SKM-1 treated with dmso at 0.1 percent for 144 hours (cell line): ENCODE measurements at regions not wholly inside any gene's neighbourhood (a gene's known extent, or its start where the extent isn't known, plus 50 kb on each side); places are given as distances from the start of the nearest gene placed in this dataset.

Source experiments
- DNase-seq: peaks from one replicate; lab custom pipeline; 2025; ENCODE audit not compliant: unreplicated experiment; lab: John Stamatoyannopoulos, UW

DNA sequence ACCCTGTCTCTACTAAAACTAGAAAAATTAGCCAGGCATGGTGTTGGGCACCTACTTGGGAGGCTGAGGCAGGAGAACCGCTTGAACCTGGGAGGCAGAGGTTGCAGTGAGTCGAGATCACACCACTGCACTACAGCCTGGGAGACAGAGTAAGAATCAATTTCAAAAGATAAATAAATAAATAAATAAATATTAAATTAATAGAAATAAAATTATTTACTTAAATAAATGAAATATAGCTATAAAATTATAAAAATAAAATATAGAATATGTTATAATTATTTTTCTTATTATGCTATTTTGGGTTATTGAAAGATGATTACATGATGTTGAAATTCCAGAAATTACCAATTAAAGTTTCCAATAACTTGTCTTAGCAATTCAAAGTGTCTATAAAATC, 1029.8 kb upstream of the AGA start:
- no peak for DNase-seq

DNA sequence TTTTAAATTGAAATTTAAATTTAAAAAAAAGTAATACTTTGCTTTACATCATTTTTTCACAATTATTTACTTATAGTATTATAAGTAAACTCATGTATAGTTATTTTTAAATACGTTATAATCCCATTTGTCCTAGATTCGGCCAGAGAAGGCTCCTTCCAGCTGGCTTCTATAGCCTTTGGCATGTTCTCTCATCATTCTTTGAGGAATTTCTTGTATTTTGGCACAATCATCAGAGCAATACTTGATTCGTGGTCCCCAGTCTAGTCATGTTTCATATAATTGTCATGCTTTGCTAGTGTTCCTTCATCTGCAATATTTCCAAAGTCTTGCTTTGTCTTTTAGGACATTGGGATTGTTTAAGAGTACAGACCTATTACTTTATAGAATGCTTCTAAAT, 1037.9 kb upstream of the AGA start:
- DNase-seq = no peak

DNA sequence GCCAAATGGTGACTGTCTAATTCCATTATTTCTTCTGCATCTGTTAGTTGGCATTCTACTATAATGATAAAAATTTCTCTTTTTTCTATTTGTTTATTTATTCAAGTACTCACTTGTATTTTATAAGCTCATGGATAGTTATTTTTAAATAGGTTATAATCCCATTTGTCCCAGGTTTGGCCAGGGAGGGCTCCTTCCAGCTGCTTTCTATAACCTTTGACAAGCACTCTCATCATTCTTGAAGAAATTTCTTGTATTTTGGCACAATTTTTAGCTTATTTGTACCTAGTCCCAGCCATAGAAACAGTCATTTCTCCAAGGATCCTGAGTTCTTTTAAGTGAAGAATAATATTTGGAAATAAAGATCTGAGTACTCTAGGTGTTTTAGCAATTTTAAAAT, 1038.6 kb upstream of the AGA start:
- DNase-seq = no peak

DNA sequence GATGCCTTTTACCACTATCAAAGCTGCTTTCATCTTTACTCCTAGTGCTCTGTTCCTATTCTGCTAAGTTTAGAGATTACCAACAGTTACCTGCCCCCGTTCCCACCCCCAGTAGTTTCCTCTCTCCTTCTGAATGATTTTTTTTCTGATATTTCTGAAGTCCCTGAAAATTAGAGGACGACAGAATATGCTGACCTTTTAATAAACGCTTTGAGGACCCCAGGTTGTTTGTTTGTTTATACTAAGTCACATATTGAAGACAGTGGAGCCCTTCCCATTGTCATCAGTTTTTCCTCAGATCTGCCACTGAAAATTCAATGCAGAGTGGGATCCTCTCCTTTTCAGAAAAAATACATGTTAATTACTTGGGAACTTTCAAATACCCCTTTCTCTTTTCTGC, 1039.3 kb upstream of the AGA start:
- DNase-seq = no peak

DNA sequence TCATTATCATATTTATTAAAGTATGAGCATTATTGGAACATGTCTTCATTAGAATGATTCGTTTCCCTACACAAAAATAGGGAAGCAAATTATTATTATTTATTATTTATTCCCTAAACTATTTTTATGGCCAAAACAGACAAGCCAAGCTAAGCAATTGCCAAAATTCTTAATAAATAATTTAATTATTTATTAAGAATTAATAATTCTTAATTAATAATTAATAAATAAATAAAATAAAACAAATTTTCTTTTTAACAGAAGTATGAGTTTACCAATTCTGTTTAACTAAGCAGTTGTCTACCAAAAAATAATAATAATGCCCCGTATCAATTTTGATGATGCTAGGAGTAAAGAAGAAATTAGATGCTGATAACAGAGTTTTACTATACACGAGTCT, 1080.8 kb upstream of the AGA start:
- no peak for DNase-seq

DNA sequence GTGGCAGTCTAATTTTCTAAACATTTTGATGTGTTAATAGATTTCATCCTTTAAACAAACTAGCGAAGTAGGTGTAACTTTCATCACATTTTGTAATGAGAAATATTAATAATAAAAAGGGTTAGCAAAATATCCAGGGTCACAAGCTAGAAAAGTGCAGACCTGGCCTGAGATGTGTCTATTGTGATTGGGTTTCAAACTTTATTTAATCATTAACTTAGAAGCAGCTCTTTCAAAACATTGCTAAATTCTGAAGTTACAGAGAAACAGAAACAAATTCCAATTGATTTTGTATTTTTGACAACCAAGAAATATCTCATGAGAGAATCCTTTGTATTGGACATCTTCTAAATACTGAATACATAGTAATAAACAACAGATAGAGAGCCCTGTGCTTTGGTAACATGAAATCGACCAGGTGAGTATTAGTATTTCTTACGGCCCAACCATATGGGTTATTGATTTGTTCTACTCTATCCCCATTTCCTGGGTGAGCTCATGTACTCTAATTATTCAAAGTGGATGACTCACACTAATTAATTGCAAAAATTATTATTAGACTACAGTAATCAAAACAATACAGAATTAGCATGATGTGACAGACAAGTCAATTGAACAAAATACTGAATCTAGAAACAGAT, 1093.8 kb upstream of the AGA start:
- no peak for DNase-seq

DNA sequence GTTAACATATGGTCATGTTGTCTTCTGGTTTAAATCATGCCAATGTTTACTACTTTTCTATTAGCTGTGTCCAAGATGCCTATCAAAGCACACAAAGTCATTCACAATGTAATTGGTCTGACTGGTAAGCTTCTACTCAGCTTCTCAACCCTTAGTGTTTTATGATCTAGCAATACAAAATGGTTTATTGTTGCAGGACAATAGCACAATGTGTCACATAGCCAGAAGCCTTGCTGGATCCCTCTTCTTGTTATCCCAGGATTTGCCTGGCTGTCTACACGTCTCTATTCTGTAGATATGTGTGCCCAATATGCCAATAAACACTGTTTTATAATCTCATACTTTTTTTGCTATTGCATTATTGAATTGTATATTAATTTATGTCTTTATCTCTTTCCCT, 1111.0 kb upstream of the AGA start:
- no peak for DNase-seq

DNA sequence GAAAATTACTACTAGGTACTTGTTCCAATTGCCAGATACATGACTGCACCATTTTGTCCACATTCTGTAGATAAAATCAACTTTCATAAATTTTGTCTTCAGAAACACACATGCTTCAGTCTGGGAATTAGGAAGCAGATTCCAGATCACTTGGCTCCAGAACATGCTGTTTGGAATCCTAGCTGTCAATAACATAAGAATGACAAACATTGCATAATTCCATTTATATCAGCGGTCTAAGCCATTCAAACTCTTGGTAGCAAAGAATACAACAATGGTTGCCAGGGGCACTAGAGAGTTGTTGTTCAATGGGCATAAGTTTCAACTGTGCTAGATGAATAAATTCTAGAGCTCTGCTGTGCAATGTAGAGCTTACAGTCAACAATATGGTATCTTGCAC, 1112.1 kb upstream of the AGA start:
- no peak for DNase-seq

DNA sequence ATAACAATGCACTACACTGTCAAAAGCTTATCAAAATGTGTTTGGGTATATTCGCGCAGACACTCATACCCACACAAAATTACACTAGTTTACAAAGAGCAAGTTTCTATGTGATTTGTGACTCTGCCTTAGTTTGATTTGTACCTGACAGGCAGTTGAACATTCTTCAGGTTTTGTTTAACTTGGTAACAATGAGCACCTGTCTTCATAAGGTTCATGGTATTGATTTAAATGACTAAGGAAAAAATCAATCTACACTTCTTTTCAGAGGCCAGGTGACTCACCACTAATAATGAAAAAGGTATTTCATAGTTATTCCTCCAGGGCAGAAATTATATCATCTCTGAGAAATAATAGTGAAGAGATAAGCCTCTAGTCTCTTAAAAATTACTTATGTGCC, 1114.6 kb upstream of the AGA start:
- DNase-seq = no peak

DNA sequence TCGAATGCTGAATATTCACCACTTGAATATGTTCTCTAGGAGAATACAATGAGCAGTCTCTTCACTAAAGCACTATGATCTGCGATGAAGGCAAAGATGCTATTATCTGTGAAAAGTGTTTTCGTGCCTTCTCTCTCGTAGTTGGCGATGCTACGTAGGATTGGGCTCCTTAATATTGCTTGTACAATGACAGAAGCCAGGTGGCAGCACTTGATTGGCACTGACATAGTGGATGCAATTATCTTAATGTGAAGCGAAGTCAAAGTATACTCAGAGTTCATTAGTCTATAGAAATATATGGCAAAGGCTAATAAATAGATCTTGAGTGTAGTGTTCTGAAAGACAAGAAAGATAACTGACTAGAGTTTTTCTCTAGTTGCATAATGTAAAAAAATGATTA, 1135.7 kb upstream of the AGA start:
- no peak for DNase-seq

DNA sequence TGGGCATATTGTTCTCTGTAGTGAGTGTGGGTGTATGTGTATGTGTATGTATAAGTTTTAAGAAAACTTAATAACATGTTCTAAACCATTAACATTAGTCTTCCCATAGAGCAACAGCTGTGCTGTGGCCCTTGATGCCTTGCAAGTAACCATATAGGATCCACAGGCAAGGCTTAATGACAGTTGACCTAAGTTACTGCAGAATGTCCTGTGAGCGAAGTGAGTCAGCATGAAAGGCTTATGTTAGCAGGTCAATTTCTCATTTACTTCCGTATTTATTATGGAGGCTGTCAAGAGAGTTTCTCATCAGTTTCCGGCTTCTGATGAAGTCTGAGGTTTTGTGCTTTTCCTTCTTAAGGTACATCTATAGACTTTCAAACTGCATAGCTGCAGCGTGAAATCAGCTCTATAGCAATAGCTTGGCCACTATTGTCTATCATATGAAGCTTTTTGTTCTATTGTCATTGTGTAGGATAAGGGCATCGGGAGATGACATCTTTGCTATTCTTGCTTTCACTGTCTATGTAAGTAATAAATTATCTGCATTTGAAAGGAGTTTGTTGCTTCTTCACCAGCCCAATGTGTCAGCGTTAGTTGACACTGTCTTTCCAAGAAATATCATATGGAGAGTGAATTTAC, 1153.4 kb upstream of the AGA start:
- no peak for DNase-seq

DNA sequence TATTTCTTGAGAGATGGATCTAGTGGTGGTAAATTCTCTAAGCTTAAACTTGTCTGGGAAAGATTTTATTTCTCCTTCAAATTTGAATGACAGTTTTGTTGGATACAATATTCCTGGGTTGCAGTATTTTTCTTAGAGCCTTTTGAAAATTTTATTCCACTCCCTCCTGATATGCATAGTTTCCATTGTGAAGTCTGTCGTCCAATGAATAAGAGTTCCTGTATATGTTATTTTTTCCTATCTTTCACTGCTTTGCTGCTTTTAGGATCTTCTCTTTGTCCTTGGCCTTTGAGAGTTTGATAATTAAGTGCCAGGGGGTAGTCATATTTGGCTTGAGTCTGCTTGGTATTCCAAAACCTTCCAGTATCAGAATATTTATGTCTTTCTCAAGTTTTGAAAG, 1156.4 kb upstream of the AGA start:
- DNase-seq = no peak

DNA sequence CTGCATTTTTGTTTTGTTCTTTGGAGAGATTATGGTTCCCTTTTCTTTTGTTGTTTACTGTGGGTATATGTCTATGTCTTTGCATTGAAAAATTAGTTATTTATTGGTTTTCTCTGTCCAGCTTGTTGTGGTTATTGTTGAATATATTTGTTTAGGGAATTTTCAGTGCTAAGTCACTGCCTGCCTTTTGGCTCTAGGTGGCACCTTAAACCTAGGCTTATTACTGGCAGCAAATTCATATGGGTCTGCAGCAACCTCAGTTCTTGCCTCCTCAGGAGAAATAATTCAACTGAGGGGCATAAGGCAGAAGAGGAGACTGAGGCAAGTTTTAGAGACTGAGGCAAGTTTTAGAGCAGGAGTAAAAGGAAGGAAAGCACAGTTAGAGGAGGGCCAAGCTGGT, 1157.3 kb upstream of the AGA start:
- no peak for DNase-seq

DNA sequence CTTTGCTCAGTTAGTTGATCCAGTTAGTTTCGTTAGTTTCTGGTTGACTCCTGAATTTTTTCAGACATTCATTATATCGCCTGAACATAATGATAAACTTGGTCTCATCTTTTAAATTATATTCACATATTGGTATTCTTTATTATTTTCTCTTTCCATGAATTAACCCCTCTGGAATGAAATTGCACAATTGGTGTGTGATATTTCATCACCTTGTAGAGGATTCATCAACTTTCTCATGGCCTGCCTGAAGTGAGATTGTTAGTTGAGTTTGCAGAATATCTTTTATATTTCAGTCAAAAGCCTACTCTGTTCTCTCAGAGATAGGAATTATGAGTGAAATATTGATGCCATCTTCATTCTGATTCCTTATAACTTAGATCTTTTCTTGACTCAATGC, 1160.6 kb upstream of the AGA start:
- no peak for DNase-seq

DNA sequence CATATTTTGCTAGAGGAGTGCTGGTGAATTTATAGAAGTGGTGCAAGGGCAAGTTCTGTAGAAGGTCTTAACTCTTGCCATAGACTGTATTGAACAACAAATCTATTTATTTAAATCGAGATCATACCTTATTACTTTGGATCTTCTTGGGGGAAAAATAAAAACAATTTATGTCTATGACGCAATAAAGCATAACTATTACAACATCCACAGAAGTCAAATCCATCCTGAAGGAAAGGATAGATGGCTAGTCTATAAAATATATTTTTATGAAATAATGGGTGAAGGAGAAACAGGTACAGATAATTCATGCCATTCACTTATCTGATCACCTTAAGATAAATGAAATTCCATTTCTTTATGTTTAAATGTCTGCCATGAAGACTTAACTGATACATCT, 1168.8 kb upstream of the AGA start:
- DNase-seq = no peak

DNA sequence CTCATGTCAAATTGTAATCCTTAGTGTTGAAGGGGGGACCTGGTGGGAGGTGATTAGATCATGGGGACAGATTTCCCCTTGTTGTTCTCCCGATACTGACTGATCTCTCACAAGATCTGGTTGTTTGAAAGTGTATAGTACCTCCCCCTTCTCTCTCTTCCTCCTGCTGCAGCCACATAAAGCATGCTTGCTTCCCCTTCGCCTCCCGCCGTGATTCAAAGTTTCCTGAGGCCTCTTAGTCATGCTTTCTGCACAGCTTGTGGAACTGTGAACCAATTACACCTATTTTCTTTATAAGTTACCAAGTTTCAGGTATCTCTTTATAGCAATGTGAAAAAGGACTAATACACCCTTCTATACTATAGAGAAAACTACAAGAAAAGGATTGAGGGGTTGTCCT, 1170.5 kb upstream of the AGA start:
- no peak for DNase-seq

DNA sequence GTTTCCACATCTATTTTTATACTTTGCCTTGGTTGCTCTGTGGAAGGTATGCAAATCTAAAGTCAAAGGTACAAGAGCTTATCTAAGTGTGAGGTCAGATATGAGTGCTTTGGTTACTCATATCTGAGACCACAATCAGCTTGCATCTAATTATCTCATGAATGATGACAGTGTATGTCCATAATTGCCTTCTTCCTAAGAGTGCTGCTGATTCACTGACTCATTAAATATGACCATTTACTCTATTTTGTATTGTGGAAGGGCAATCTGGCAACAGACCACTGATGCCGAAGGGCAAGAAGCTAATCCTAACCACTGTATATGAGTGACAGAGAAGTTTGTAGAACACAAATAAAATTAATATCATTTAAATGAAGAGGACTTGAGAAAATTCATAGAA, 1190.2 kb upstream of the AGA start:
- DNase-seq = no peak

DNA sequence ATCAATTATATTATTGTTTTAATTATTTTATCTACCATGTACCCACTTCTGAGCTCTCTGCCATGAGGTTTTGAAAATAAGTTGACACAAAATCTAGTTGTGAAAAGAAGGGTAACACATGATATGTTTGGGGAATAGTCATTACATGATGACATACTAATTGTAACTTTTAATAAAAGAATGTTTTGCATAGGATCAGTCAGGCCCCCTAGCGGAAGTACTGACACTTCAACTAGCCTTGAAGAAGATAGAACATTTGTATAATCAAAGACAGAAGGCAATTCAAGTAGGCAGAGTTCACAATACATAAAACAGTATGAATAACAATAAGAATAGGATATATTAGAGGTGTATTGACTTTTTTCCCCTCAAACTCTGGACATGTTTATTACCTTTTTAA, 1191.0 kb upstream of the AGA start:
- DNase-seq = no peak

DNA sequence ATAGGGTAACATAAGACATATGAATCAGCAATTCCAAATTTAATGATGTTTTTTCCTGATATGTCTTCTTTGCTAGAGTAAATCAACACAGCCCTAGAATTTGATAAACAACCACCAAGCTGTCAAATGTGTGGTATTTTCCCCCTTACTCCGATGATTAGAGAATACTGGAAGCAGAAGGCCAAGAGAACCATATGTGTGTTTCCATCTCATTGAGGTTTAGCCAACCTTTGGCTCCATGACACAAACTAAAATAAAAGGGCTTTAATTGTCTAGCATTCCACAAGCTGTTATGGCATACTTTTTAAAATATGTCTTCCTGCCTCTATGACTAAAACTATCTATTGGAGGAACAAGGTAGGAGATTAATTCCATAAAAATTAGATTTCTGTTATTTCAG, 1222.4 kb upstream of the AGA start:
- no peak for DNase-seq

DNA sequence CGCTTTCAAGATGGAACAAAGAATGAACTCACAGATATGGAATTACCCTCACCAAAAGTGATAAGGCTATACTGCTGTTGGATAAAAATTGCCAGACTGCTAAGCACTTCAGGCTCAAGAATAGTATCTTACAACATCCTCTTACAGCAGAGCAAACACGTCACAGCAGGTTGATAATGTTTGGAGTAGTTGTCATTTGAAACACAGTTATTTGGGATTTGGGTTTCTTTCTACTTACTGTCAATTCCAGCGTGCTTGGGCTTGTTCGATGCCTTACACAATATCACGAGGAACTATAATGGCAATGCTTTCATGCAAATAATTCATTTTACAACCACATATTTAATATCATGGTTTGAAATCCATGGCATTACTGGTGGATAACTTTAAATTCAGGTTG, 1223.7 kb upstream of the AGA start:
- no peak for DNase-seq

DNA sequence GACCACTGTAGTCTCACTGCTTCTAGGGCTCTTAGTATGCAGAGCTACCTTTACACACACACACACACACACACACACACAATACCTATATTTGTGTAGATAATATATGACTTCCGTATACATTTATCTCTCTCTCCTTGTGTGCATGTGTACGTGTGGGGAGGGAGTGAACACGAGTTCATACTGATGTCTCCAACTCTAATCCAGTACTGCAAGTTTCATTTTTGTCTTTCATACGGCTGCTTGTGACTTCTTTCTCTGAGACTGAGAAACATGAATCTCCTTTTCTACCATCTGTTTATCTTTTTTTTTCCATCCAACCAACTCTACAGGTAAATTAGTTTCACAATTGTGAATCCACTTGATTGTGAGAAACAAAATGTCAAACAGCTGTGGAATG, 1229.5 kb upstream of the AGA start:
- DNase-seq = no peak

DNA sequence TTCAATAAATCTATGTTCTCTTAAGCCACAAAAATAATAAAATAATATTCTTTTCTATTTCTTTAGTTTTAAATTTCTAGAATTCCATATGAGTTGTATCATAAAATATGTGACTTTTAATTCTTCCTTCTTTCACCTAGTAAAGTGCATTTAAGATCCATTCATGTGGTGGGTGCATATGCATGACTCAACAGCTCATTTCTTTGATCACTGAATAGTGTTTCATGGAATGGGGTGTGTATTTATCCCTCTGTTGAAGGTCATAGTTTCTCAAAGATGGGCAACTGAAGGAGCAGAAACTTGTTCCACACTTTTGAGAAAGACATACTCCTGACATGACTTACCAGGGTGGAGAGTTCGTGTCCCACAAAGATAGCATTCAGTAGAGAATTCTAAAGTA, 1230.3 kb upstream of the AGA start:
- DNase-seq = no peak

DNA sequence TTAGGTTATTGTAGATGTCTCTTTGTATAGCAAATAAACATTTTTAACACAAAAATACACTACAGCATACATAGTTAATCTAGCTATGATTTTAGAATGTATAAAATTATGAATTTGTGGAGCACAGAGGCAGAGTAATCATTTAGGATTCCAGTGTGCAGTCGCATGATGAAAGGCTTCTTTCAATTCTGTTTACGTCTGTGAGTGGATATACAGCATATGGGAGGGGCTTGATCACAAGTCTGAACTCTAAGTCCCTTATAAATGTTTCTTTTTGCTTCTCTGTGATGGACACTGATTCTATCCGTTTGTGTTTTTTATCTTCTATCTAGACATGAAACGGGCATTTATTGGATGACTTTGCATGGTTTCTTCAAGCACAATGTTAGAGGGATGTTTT, 1239.6 kb upstream of the AGA start:
- DNase-seq = no peak
